GM23248 (cell line): ENCODE measurements at regions not wholly inside any gene's neighbourhood (a gene's known extent, or its start where the extent isn't known, plus 50 kb on each side); places are given as distances from the start of the nearest gene placed in this dataset.

Experiments used
- EZH2 ChIP-seq: fragments of 200-600 bp; sonication (generic); IDR thresholded peaks from 2 replicates; pipeline ENCODE4 v1.6.1; 2018; ENCODE audit warnings: antibody characterized with exemption, mild to moderate bottlenecking; ENCODE audit not compliant: insufficient read depth, poor library complexity, severe bottlenecking
- EZH2phosphoT487 ChIP-seq: fragments of 200-600 bp; sonication (generic); IDR thresholded peaks from 2 replicates; pipeline ENCODE4 v1.6.1; 2018; ENCODE audit warnings: antibody characterized with exemption, moderate library complexity, mild to moderate bottlenecking, low read depth; ENCODE audit not compliant: insufficient read depth

GRCh38 chr9:4416467-4416866 is 73.8 kb upstream of the SLC1A1 start:
- TF ChIP-seq EZH2 (no peak), EZH2phosphoT487 (no peak)
